GM12878 (cell line): ENCODE measurements at regions not wholly inside any gene's neighbourhood (a gene's known extent, or its start where the extent isn't known, plus 50 kb on each side); places are given as distances from the start of the nearest gene placed in this dataset.

ENCODE experiments used
- BRCA1 ChIP-seq: IDR thresholded peaks from 2 replicates; pipeline ENCODE4 v1.6.1; 2011; ENCODE audit warnings: low read depth, low read length, improper control_type of control experiment
- CREB1 ChIP-seq: IDR thresholded peaks from 2 replicates; pipeline ENCODE4 v1.6.1; 2012; ENCODE audit warnings: low read depth, mild to moderate bottlenecking, inconsistent platforms
- CTCF ChIP-seq, 3 experiments: IDR thresholded peaks in 2 of 3; conservative IDR thresholded peaks in 1 of 3; 2 replicates each; pipeline ENCODE4 v1.5.1; 2011; ENCODE audit warnings: low read depth in 3 of 3, low read length in 3 of 3, mild to moderate bottlenecking in 3 of 3, control low read depth in 2 of 3, moderate library complexity in 2 of 3, inconsistent platforms in 1 of 3, mixed read lengths in 1 of 3; ENCODE audit not compliant: control insufficient read depth in 2 of 3, insufficient read depth in 1 of 3; ENCODE audit errors: extremely low read depth in 1 of 3
- EP300 ChIP-seq, 2 experiments: fragments of 150-350 bp in 1 of 2; IDR thresholded peaks; 2 replicates each; pipeline ENCODE4 v1.6.1; 2011 to 2012; ENCODE audit warnings: low read depth in 2 of 2, low read length in 2 of 2, borderline replicate concordance in 1 of 2, improper control_type of control experiment in 1 of 2, inconsistent platforms in 1 of 2; ENCODE audit not compliant: control insufficient read depth in 1 of 2
- HCFC1 ChIP-seq: fragments of 150-350 bp; IDR thresholded peaks from 2 replicates; pipeline ENCODE4 v1.6.1; 2014; ENCODE audit warnings: low read length
- NFIC ChIP-seq: IDR thresholded peaks from 2 replicates; pipeline ENCODE4 v1.6.1; 2012; ENCODE audit warnings: low read depth, mild to moderate bottlenecking, inconsistent platforms, low read length, moderate library complexity
- POLR2AphosphoS5 ChIP-seq: IDR thresholded peaks from 2 replicates; pipeline ENCODE4 v1.6.1; 2011; ENCODE audit warnings: mild to moderate bottlenecking, low read length, inconsistent platforms
- RAD21 ChIP-seq: IDR thresholded peaks from 2 replicates; pipeline ENCODE4 v1.6.1; 2011; ENCODE audit warnings: mild to moderate bottlenecking, low read depth, low read length, moderate library complexity; ENCODE audit not compliant: insufficient read depth
- REST ChIP-seq: IDR thresholded peaks from 2 replicates; pipeline ENCODE4 v1.6.1; 2012; ENCODE audit warnings: mild to moderate bottlenecking, low read depth, low read length
- SMC3 ChIP-seq: IDR thresholded peaks from 2 replicates; pipeline ENCODE4 v1.6.1; 2011; ENCODE audit warnings: low read length, improper control_type of control experiment, borderline replicate concordance
- SRF ChIP-seq, 2 experiments: IDR thresholded peaks; 2 replicates each; pipeline ENCODE4 v1.6.1; 2011; ENCODE audit warnings: low read depth in 2 of 2, low read length in 2 of 2, mild to moderate bottlenecking in 1 of 2, moderate library complexity in 1 of 2
- STAT1 ChIP-seq: fragments of 450-650 bp; conservative IDR thresholded peaks from 2 replicates; pipeline ENCODE4 v1.6.1; 2014; ENCODE audit warnings: antibody characterized with exemption, mild to moderate bottlenecking
- TCF12 ChIP-seq: IDR thresholded peaks from 2 replicates; pipeline ENCODE4 v1.6.1; 2011; ENCODE audit warnings: low read depth, mild to moderate bottlenecking, low read length

GRCh38 chr2:16429431-16430145, 236.0 kb downstream of the CYRIA start:
- TF ChIP-seq TCF12 (no peak), CTCF (IDR thresholded peaks at IDR 0.05 in 2 of 3, conservative IDR thresholded peaks at IDR 0.05 in 1 of 3; ENCODE audit: control insufficient read depth in 2 of 3, extremely low read depth in 1 of 3, insufficient read depth in 1 of 3, low read depth in 3 of 3, low read length in 3 of 3) (0 out of 6 replicates have a peak, but pooled peaks of 2 of the 3 experiments have one; percentile 2 to 6), HCFC1 (no peak), SRF (IDR thresholded peaks at IDR 0.05; ENCODE audit: low read depth in 2 of 2, low read length in 2 of 2) (no peak), STAT1 (no peak), NFIC (no peak), RAD21 (no peak), CREB1 (no peak), EP300 (IDR thresholded peaks at IDR 0.05; ENCODE audit: borderline replicate concordance in 1 of 2, control insufficient read depth in 1 of 2, low read depth in 2 of 2, low read length in 2 of 2) (no peak), BRCA1 (no peak), SMC3 (no peak), POLR2AphosphoS5 (no peak), REST (no peak)
